Embryonic facial prominence (tissue), 1 donor: ENCODE measurements at regions not wholly inside any gene's neighbourhood (a gene's known extent, or its start where the extent isn't known, plus 50 kb on each side); places are given as distances from the start of the nearest gene placed in this dataset.

Source experiments
- DNase-seq: peaks from one replicate; pipeline ENCODE4 v3.0.0-alpha.2; 2016; ENCODE audit errors: extremely low spot score

DNA sequence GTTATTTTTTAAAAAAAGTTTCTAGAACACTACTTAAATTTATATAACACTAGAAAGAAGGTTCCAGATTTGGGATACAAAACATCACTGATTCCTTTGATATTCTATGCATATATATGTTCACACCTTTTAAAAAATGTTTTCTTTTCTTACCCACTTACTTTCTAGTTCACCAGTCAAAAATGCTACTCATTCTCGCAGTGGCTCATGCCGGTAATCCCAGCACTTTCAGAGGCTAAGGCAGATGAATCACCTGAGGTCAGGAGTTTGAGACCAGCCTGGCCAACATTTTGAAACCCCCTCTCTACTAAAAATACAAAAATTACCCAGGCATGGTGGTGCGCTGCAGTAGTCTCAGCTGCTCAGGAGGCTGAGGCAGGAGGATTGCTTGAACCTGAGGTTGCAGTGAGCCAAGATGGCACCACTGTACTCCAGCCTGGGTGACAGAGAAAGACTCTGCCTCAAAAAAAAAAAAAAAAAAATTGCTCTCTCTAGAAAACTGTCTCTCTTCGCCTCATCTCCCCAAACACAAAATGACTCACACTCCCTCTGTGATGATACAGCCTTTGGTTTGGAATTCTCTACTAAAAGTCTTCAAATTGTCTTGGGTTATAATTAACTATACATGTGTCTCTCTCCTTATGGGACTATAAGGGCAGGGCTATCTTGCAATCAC lies 52.6 kb upstream of the TGFBR2 start:
- DNase-seq = no peak

DNA sequence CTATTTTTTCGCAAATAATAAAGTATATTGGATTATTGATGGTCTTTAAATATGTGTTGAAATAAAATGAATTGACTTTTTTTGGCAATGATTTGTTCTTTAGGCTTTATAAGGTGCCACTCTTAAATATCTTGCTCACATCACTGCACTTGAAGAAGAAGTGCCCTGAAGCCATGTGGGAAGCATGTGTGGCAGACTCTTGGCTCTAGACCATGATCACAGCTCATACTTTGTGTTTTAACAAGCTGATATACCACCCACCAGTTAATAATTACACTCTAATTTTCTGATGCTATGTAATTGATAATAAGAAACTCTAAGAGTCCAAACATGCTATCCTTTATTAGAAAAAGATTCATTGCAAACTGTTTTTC lies 52.1 kb upstream of the TGFBR2 start:
- no peak for DNase-seq

DNA sequence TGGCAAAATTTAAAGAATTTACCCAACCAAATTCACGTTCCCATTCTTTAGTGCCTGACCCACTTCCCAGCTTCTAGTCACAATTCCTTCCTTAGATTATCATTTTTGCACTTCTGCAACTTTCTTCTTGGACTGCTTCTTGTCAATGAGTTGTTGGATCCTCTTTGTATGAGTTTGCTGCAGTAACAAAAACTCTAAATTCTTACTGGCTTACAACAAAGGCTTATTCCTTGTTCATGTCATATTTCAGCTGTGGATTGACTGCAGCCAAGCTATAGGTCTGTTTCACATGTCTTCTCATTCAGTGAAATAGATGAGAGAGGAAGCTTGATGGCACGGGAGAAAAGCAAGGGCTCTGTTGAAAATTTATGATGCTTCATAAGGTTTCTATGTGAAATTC lies 50.4 kb upstream of the TGFBR2 start:
- DNase-seq = no peak
